K562 (cell line): ENCODE measurements at regions not wholly inside any gene's neighbourhood (a gene's known extent, or its start where the extent isn't known, plus 50 kb on each side); places are given as distances from the start of the nearest gene placed in this dataset.

Experiments
- TARDBP ChIP-seq: fragments of 450-650 bp; IDR thresholded peaks from 2 replicates; pipeline ENCODE4 v1.6.1; 2016
- ZNF124 ChIP-seq: sonication (generic); formaldehyde crosslinking; IDR thresholded peaks from 2 replicates; pipeline ENCODE4 v1.8.1; 2022; ENCODE audit warnings: missing genetic modification reagents
- ZNF23 ChIP-seq: fragments of 250-450 bp; sonication (Bioruptor Pico); IDR thresholded peaks from 2 replicates; pipeline ENCODE4 v1.4.0; 2020; ENCODE audit warnings: mild to moderate bottlenecking
- ZNF263 ChIP-seq: sonication (generic); formaldehyde crosslinking; IDR thresholded peaks from 2 replicates; pipeline ENCODE4 v1.8.0; 2022; ENCODE audit warnings: mild to moderate bottlenecking, missing genetic modification reagents, borderline replicate concordance
- ZNF584 ChIP-seq: fragments of 200-800 bp; sonication (Bioruptor generic); IDR thresholded peaks from 2 replicates; pipeline ENCODE4 v1.6.1; 2016; ENCODE audit warnings: low read depth, mild to moderate bottlenecking, missing genetic modification characterization, missing compliant biosample characterization
- TF ChIP-seq, protein P1 (sequence below), 2 experiments: fragments of 450-650 bp in 1 of 2; sonication (generic) in 1 of 2; formaldehyde crosslinking in 1 of 2; IDR thresholded peaks in 1 of 2; conservative IDR thresholded peaks in 1 of 2; 2 replicates each; pipeline versions ENCODE4 v1.6.1 to v1.8.1; 2016 to 2023; ENCODE audit warnings: mild to moderate bottlenecking in 2 of 2, moderate library complexity in 2 of 2, inconsistent platforms in 1 of 2, missing genetic modification reagents in 1 of 2
- TF ChIP-seq, protein P2 (sequence below): fragments of 250-450 bp; sonication (Bioruptor Pico); IDR thresholded peaks from 2 replicates; pipeline ENCODE4 v1.8.0; 2021; ENCODE audit warnings: mild to moderate bottlenecking, moderate library complexity
- TF ChIP-seq, protein P3 (sequence below), 3 experiments: IDR thresholded peaks in 2 of 3; conservative IDR thresholded peaks in 1 of 3; 2 replicates each; pipeline ENCODE4 v1.5.1; 2011 to 2012; ENCODE audit warnings: low read length in 3 of 3, mild to moderate bottlenecking in 3 of 3, control low read depth in 2 of 3, improper control_type of control experiment in 1 of 3, inconsistent platforms in 1 of 3, low read depth in 1 of 3, mixed read lengths in 1 of 3, moderate library complexity in 1 of 3; ENCODE audit not compliant: insufficient read depth in 2 of 3

DNA sequence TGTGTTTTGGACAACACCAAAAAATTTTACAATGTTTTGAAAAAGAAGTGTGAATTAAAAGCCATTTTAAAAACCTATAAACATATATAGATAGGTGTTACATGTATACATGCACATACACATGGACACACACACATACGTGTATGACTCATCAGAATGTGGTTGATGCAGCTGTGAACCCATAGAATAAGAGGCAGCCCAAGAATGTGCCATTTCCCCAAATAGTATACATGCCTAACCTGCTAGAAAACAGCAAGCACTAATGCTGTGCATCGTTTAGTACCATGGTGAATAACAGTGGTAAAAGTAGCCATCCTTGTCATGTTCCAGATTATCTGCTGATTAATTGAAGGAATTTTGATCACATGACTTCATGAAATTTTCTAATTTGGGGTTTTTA lies 149.0 kb downstream of the DSEL start:
- TF ChIP-seq ZNF23 (CRISPR knock-in tag): no peak
- no peak for TF ChIP-seq ZNF584 (CRISPR knock-in tag)
- no peak for TF ChIP-seq TARDBP
- TF ChIP-seq, protein P1, sequence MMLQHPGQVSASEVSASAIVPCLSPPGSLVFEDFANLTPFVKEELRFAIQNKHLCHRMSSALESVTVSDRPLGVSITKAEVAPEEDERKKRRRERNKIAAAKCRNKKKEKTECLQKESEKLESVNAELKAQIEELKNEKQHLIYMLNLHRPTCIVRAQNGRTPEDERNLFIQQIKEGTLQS (IDR thresholded peaks at IDR 0.05): no peak
- TF ChIP-seq, protein P1 (CRISPR knock-in tag; conservative IDR thresholded peaks at IDR 0.05): no peak
- no peak for TF ChIP-seq ZNF124 (CRISPR knock-in tag)
- TF ChIP-seq, protein P2, sequence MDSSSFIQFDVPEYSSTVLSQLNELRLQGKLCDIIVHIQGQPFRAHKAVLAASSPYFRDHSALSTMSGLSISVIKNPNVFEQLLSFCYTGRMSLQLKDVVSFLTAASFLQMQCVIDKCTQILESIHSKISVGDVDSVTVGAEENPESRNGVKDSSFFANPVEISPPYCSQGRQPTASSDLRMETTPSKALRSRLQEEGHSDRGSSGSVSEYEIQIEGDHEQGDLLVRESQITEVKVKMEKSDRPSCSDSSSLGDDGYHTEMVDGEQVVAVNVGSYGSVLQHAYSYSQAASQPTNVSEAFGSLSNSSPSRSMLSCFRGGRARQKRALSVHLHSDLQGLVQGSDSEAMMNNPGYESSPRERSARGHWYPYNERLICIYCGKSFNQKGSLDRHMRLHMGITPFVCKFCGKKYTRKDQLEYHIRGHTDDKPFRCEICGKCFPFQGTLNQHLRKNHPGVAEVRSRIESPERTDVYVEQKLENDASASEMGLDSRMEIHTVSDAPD: no peak
- TF ChIP-seq, protein P3, sequence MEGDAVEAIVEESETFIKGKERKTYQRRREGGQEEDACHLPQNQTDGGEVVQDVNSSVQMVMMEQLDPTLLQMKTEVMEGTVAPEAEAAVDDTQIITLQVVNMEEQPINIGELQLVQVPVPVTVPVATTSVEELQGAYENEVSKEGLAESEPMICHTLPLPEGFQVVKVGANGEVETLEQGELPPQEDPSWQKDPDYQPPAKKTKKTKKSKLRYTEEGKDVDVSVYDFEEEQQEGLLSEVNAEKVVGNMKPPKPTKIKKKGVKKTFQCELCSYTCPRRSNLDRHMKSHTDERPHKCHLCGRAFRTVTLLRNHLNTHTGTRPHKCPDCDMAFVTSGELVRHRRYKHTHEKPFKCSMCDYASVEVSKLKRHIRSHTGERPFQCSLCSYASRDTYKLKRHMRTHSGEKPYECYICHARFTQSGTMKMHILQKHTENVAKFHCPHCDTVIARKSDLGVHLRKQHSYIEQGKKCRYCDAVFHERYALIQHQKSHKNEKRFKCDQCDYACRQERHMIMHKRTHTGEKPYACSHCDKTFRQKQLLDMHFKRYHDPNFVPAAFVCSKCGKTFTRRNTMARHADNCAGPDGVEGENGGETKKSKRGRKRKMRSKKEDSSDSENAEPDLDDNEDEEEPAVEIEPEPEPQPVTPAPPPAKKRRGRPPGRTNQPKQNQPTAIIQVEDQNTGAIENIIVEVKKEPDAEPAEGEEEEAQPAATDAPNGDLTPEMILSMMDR (IDR thresholded peaks at IDR 0.05 in 2 of 3, conservative IDR thresholded peaks at IDR 0.05 in 1 of 3; ENCODE audit: insufficient read depth in 2 of 3, low read depth in 1 of 3, low read length in 3 of 3): no peak
- TF ChIP-seq ZNF263: no peak
